PC-9 (cell line): ENCODE measurements at regions not wholly inside any gene's neighbourhood (a gene's known extent, or its start where the extent isn't known, plus 50 kb on each side); places are given as distances from the start of the nearest gene placed in this dataset.

Experiments used
- BruUV-seq: library from RNA; stranded (reverse); fragments of 400-500 nt; replicated peaks from 2 replicates; lab custom pipeline; 2021; lab: Mats Ljungman, UMichigan
- CTCF ChIA-PET: fragments of 300-600 bp; sonication (Branson Sonifier 250); formaldehyde crosslinking; loops from one replicate; lab custom pipeline; 2022; ENCODE audit warnings: antibody characterized with exemption; lab: Charles Lee
- POLR2A ChIA-PET: fragments of 300-600 bp; sonication (Branson Sonifier 250); formaldehyde crosslinking; loops from one replicate; lab custom pipeline; 2022; ENCODE audit warnings: antibody characterized with exemption; ENCODE audit not compliant: unreplicated experiment; lab: Charles Lee
- DNase-seq, 2 experiments: peaks; one replicate each; pipeline versions ENCODE4 v3.0.0 to v3.0.0-alpha.2; 2015 to 2022; ENCODE audit warnings: mixed read lengths in 1 of 2
- H2AFZ ChIP-seq: fragments of 200-600 bp; sonication (generic); 2 replicates; pipeline ENCODE4 v1.8.1; 2017; ENCODE audit warnings: antibody characterized with exemption
- H3F3A ChIP-seq: fragments of 200-600 bp; sonication (generic); 2 replicates; pipeline ENCODE4 v1.8.1; 2017; ENCODE audit warnings: antibody characterized with exemption, mild to moderate bottlenecking, low read depth; ENCODE audit not compliant: insufficient read depth
- H3K27ac ChIP-seq: fragments of 200-600 bp; sonication (generic); 2 replicates; pipeline ENCODE4 v1.6.1; 2016; ENCODE audit warnings: mixed run types
- H3K27me3 ChIP-seq: fragments of 200-600 bp; sonication (generic); 2 replicates; pipeline ENCODE4 v1.6.1; 2016; ENCODE audit warnings: low read depth, mixed run types; ENCODE audit not compliant: insufficient read depth
- H3K36me3 ChIP-seq: fragments of 200-600 bp; sonication (generic); 2 replicates; pipeline ENCODE4 v1.6.1; 2016; ENCODE audit warnings: low read depth, mixed run types
- H3K4me1 ChIP-seq: fragments of 200-600 bp; sonication (generic); replicated peaks from 2 replicates; pipeline ENCODE4 v1.6.1; 2016; ENCODE audit warnings: mixed run types; ENCODE audit not compliant: insufficient read depth
- H3K4me2 ChIP-seq: fragments of 200-600 bp; sonication (generic); 2 replicates; pipeline ENCODE4 v1.6.1; 2017; ENCODE audit warnings: mixed run types
- H3K4me3 ChIP-seq: fragments of 200-600 bp; sonication (generic); 2 replicates; pipeline ENCODE4 v1.6.1; 2016; ENCODE audit warnings: mixed run types
- H3K79me2 ChIP-seq: fragments of 200-600 bp; sonication (generic); 2 replicates; pipeline ENCODE4 v1.6.1; 2017; ENCODE audit warnings: low read depth, mixed run types
- H3K9me2 ChIP-seq: fragments of 200-600 bp; sonication (generic); 2 replicates; pipeline ENCODE4 v1.8.1; 2017; ENCODE audit warnings: mild to moderate bottlenecking; ENCODE audit not compliant: insufficient read depth
- H3K9me3 ChIP-seq: fragments of 200-600 bp; sonication (generic); 2 replicates; pipeline ENCODE4 v1.8.1; 2016; ENCODE audit warnings: low read depth; ENCODE audit not compliant: insufficient read depth
- H4K20me1 ChIP-seq: fragments of 200-600 bp; sonication (generic); 2 replicates; pipeline ENCODE4 v1.8.1; 2017; ENCODE audit not compliant: insufficient read depth
- CTCF ChIP-seq: fragments of 200-600 bp; sonication (generic); conservative IDR thresholded peaks from 2 replicates; pipeline ENCODE4 v1.6.1; 2017; ENCODE audit warnings: mixed run types, antibody characterized with exemption, mild to moderate bottlenecking, moderate library complexity
- EZH2 ChIP-seq: fragments of 200-600 bp; sonication (generic); IDR thresholded peaks from 2 replicates; pipeline ENCODE4 v1.8.0; 2017; ENCODE audit warnings: antibody characterized with exemption, low read depth
- intact Hi-C: fragments of 100-400 bp; cut with micrococcal nuclease; formaldehyde crosslinking; loops from one replicate; pipeline ENCODE4 v1.10.0; 2022; ENCODE audit not compliant: unreplicated experiment

GRCh38 chr7:67438198-67438882, 441.7 kb downstream of the TYW1 start:
- POLR2A ChIA-PET, result no interaction called here
- Histone ChIP-seq H3K9me3 (no peaks in the 10 kb centered on the region), H3K4me2 (no peak overlapping the region), H3K27me3 (peaks cover 31% of the 10 kb centered on the region), H3K79me2 (no peaks in the 10 kb centered on the region), H3K27ac (no peak overlapping the region), H3K9me2 (no peaks in the 10 kb centered on the region), H3K4me3 (no peak overlapping the region), H4K20me1 (no peaks in the 10 kb centered on the region), H3K36me3 (no peaks in the 10 kb centered on the region), H2AFZ (no peak overlapping the region), H3F3A (no peaks in the 10 kb centered on the region), H3K4me1 (no peaks in the 10 kb centered on the region)
- intact Hi-C loops, result no loop called here
- DNase-seq, result no peak
- BruUV-seq, result no TSS peak
- CTCF ChIA-PET, result no interaction called here
- TF ChIP-seq EZH2 (no peak), CTCF (no peak)

DNA sequence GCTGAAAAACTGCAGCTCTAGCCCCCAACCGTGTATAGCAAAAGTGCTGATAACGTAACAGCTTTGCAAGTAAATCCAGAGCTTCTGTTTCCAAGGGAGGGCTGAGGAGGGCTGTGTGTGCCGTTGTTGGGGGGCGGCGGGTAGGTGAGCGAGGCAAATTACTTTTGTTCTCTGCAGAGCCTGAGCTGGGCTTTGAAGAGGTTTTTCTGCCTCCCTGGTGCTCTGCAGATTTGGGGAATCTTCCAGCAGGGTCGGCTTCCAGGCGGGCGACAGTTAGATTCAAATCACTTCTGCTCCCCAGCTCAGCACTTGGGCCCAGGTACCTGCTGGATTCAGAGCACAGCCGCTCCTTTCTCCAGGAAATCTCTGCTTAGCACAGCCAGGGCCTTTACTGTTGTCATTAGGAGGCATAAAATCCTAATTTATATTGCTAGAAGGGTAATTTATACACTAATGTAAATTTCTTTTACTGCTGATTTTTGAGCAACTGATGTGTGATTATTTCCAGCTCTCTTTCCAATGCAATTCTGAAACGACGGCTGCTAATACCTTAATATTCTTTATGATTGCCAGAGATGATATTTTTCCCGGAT, 442.4 kb downstream of the TYW1 start:
- ChIA-PET CTCF (no interaction called here), POLR2A (no interaction called here)
- Histone ChIP-seq H4K20me1 (no peaks in the 10 kb centered on the region), H3K9me3 (no peaks in the 10 kb centered on the region), H3K79me2 (no peaks in the 10 kb centered on the region), H3K4me3 (no peak overlapping the region), H3F3A (no peaks in the 10 kb centered on the region), H3K27me3 (peaks cover 31% of the 10 kb centered on the region), H3K36me3 (no peaks in the 10 kb centered on the region), H2AFZ (no peak overlapping the region), H3K27ac (no peak overlapping the region), H3K4me2 (no peak overlapping the region), H3K9me2 (no peaks in the 10 kb centered on the region), H3K4me1 (no peaks in the 10 kb centered on the region)
- no peak for DNase-seq
- intact Hi-C loops, result no loop called here
- no TSS peak for BruUV-seq
- TF ChIP-seq CTCF (no peak), EZH2 (no peak)

DNA sequence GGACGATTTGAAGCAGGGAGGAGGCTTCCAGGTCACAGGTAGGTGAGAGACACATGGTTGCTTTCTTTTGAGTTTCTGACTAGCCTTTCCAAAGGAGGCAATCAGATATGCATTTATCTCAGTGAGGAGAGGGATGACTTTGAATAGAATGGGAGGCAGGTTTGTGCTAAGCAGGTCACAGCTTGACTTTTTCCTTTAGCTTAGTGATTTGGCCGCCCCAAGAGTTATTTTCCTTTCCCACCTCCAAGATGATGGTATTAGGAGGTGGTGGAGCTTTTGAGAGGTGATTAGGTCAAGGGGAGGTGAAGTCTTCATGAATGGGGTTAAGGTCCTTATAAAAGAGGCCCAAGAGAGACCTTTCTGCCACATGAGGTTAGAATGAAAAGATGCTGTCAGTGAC, 443.7 kb downstream of the TYW1 start:
- H3F3A ChIP-seq, result no peaks in the 10 kb centered on the region
- H3K27ac ChIP-seq, result no peak overlapping the region
- H4K20me1 ChIP-seq, result no peaks in the 10 kb centered on the region
- H3K4me2 ChIP-seq, result no peak overlapping the region
- TF ChIP-seq EZH2 (no peak), CTCF (no peak)
- no peak overlapping the region for H3K4me3 ChIP-seq
- no peaks in the 10 kb centered on the region for H3K9me2 ChIP-seq
- CTCF ChIA-PET, result no interaction called here
- H3K4me1 ChIP-seq, result no peaks in the 10 kb centered on the region
- DNase-seq, result no peak
- H3K9me3 ChIP-seq, result no peaks in the 10 kb centered on the region
- no peaks in the 10 kb centered on the region for H3K79me2 ChIP-seq
- H3K27me3 ChIP-seq, result peaks cover 31% of the 10 kb centered on the region
- H3K36me3 ChIP-seq, result no peaks in the 10 kb centered on the region
- BruUV-seq, result no TSS peak
- POLR2A ChIA-PET, result no interaction called here
- no peak overlapping the region for H2AFZ ChIP-seq
- intact Hi-C loops, result no loop called here
